ENCODE measurements at regions not wholly inside any gene's neighbourhood (a gene's known extent, or its start where the extent isn't known, plus 50 kb on each side); places are given as distances from the start of the nearest gene placed in this dataset.

GRCh38 chr3:175951047-175951694, 1092.0 kb downstream of the NAALADL2 start:
- TF ChIP-seq, protein P1, sequence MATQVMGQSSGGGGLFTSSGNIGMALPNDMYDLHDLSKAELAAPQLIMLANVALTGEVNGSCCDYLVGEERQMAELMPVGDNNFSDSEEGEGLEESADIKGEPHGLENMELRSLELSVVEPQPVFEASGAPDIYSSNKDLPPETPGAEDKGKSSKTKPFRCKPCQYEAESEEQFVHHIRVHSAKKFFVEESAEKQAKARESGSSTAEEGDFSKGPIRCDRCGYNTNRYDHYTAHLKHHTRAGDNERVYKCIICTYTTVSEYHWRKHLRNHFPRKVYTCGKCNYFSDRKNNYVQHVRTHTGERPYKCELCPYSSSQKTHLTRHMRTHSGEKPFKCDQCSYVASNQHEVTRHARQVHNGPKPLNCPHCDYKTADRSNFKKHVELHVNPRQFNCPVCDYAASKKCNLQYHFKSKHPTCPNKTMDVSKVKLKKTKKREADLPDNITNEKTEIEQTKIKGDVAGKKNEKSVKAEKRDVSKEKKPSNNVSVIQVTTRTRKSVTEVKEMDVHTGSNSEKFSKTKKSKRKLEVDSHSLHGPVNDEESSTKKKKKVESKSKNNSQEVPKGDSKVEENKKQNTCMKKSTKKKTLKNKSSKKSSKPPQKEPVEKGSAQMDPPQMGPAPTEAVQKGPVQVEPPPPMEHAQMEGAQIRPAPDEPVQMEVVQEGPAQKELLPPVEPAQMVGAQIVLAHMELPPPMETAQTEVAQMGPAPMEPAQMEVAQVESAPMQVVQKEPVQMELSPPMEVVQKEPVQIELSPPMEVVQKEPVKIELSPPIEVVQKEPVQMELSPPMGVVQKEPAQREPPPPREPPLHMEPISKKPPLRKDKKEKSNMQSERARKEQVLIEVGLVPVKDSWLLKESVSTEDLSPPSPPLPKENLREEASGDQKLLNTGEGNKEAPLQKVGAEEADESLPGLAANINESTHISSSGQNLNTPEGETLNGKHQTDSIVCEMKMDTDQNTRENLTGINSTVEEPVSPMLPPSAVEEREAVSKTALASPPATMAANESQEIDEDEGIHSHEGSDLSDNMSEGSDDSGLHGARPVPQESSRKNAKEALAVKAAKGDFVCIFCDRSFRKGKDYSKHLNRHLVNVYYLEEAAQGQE (IDR thresholded peaks at IDR 0.05; ENCODE audit: insufficient replicate concordance, low read depth): no peak
- no peak for TF ChIP-seq CTCF (IDR thresholded peaks at IDR 0.05; ENCODE audit: insufficient read depth, low read length)
- no peak for TF ChIP-seq SPI1 (IDR thresholded peaks at IDR 0.05; ENCODE audit: borderline replicate concordance, low read depth)
